CD14-positive monocyte (primary cell): ENCODE measurements at regions not wholly inside any gene's neighbourhood (a gene's known extent, or its start where the extent isn't known, plus 50 kb on each side); places are given as distances from the start of the nearest gene placed in this dataset.

ENCODE experiments used
- DNase-seq, 3 donors: peaks; one replicate each; pipeline ENCODE4 v3.0.0-alpha.2; 2011 to 2022
- H2AFZ ChIP-seq: 2 replicates; pipeline ENCODE4 v1.6.0; 2012; ENCODE audit warnings: mild to moderate bottlenecking, low read depth, low read length, inconsistent platforms; ENCODE audit not compliant: insufficient read depth, poor library complexity, severe bottlenecking
- H3K27ac ChIP-seq, 2 donors: 1 replicate in 1 of 2; 2 replicates in 1 of 2; pipeline ENCODE4 v1.5.1; 2012 to 2013; ENCODE audit warnings: low read length in 2 of 2, control low read depth in 1 of 2, inconsistent platforms in 1 of 2, low read depth in 1 of 2, mild to moderate bottlenecking in 1 of 2
- H3K27me3 ChIP-seq, 2 donors: one replicate each; pipeline versions ENCODE4 v1.6.0 to v1.6.1; 2011 to 2013; ENCODE audit warnings: low read length in 2 of 2; ENCODE audit not compliant: control insufficient read depth in 2 of 2, insufficient read depth in 2 of 2
- H3K36me3 ChIP-seq, 2 donors: replicated peaks in 1 of 2; 1 replicate in 1 of 2; 2 replicates in 1 of 2; pipeline versions ENCODE4 v1.5.1 to v1.6.1; 2012 to 2013; ENCODE audit warnings: low read length in 2 of 2, control low read depth in 1 of 2, inconsistent platforms in 1 of 2, mild to moderate bottlenecking in 1 of 2; ENCODE audit not compliant: insufficient read depth in 2 of 2, control insufficient read depth in 1 of 2
- H3K4me1 ChIP-seq, 2 donors: 1 replicate in 1 of 2; 2 replicates in 1 of 2; pipeline versions ENCODE4 v1.5.1 to v1.6.1; 2012 to 2013; ENCODE audit warnings: low read length in 2 of 2, control low read depth in 1 of 2, inconsistent platforms in 1 of 2, mild to moderate bottlenecking in 1 of 2, moderate library complexity in 1 of 2; ENCODE audit not compliant: insufficient read depth in 2 of 2, control insufficient read depth in 1 of 2
- H3K4me2 ChIP-seq: replicated peaks from 2 replicates; pipeline ENCODE3; 2012; ENCODE audit warnings: low read length, moderate library complexity, mild to moderate bottlenecking; ENCODE audit not compliant: poor library complexity, severe bottlenecking; ENCODE audit errors: extremely low read depth
- H3K4me3 ChIP-seq, 3 experiments: fragments of 200-600 bp in 1 of 3; sonication (generic) in 1 of 3; replicated peaks in 1 of 3; 1 replicate in 2 of 3; 2 replicates in 1 of 3; pipeline ENCODE4 v1.5.1; 2011 to 2013; ENCODE audit warnings: low read length in 3 of 3, mild to moderate bottlenecking in 3 of 3, control low read depth in 2 of 3, low read depth in 2 of 3, inconsistent platforms in 1 of 3, moderate library complexity in 1 of 3
- H3K79me2 ChIP-seq: 2 replicates; pipeline ENCODE4 v1.6.0; 2012; ENCODE audit warnings: mild to moderate bottlenecking, control low read depth, inconsistent platforms, low read length, moderate library complexity; ENCODE audit not compliant: insufficient read depth
- H3K9ac ChIP-seq: 2 replicates; pipeline ENCODE4 v1.6.0; 2017; ENCODE audit warnings: low read length, mild to moderate bottlenecking; ENCODE audit not compliant: insufficient read depth, poor library complexity, severe bottlenecking
- H3K9me3 ChIP-seq, 2 donors: replicated peaks in 1 of 2; 1 replicate in 1 of 2; 2 replicates in 1 of 2; pipeline versions ENCODE4 v1.5.1 to v1.6.1; 2012 to 2013; ENCODE audit warnings: low read length in 2 of 2, control low read depth in 1 of 2; ENCODE audit not compliant: control insufficient read depth in 1 of 2, insufficient read depth in 1 of 2
- H4K20me1 ChIP-seq: 2 replicates; pipeline ENCODE4 v1.6.0; 2012; ENCODE audit warnings: mild to moderate bottlenecking, low read length, control low read depth, moderate library complexity; ENCODE audit not compliant: insufficient read depth
- H3K27ac Mint-ChIP-seq, 7 donors: one replicate each; pipeline ENCODE4 v1.8.0; 2020; ENCODE audit warnings: mild to moderate bottlenecking in 7 of 7, mixed read lengths in 7 of 7, moderate library complexity in 6 of 7, inconsistent platforms in 2 of 7
- H3K27me3 Mint-ChIP-seq, 3 donors: one replicate each; pipeline ENCODE4 v1.8.0; 2021 to 2022; ENCODE audit warnings: low read depth in 3 of 3, mild to moderate bottlenecking in 3 of 3, mixed read lengths in 3 of 3, moderate library complexity in 3 of 3, inconsistent platforms in 1 of 3
- H3K36me3 Mint-ChIP-seq, 2 donors: one replicate each; pipeline ENCODE4 v1.8.0; 2020; ENCODE audit warnings: mixed read lengths in 2 of 2, inconsistent platforms in 1 of 2, mild to moderate bottlenecking in 1 of 2
- H3K4me1 Mint-ChIP-seq: one replicate; pipeline ENCODE4 v1.8.0; 2020; ENCODE audit warnings: mild to moderate bottlenecking, mixed read lengths
- H3K4me3 Mint-ChIP-seq, 2 donors: one replicate each; pipeline ENCODE4 v1.8.0; 2020; ENCODE audit warnings: mild to moderate bottlenecking in 2 of 2, mixed read lengths in 2 of 2, moderate library complexity in 1 of 2
- H3K9me3 Mint-ChIP-seq, 7 donors: one replicate each; pipeline ENCODE4 v1.8.0; 2020 to 2022; ENCODE audit warnings: mixed read lengths in 7 of 7, mild to moderate bottlenecking in 6 of 7, moderate library complexity in 6 of 7, inconsistent platforms in 2 of 7
- WGBS: methylation state at CpG from one replicate; pipeline ENCODE4 v1.1.5; 2013; ENCODE audit warnings: missing lambda C conversion rate; ENCODE audit not compliant: insufficient coverage; 5-methylcytosine and 5-hydroxymethylcytosine counted together
- intact Hi-C, 2 donors: fragments of 100-400 bp; cut with micrococcal nuclease; formaldehyde crosslinking; loops; one replicate each; pipeline versions ENCODE4 v1.15.0 to v1.15.1; 2023
- TF ChIP-seq, protein P1 (sequence below): fragments of 200-600 bp; IDR thresholded peaks from one replicate; pipeline ENCODE4 v1.8.0; 2022; ENCODE audit warnings: antibody characterized with exemption, mild to moderate bottlenecking

DNA sequence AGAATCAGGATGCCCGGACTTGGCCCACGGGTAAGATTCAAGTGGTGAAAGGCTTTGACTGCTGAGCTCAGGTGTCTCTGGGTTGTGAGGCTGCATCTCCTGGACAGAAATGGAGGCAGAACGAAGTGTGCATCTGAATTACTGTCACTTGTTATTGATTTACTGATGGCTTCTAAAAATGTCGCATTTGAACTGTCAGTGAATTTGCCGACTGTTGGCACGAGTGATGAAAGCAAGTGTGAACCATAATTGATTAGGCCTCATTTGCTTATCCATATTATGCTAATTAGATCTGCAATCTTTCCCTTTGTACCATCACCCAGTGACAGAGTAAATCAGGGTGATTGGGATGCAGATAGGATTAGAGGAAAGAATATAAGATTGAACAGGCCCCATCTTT lies 252.4 kb downstream of the NUF2 start:
- TF ChIP-seq, protein P1, sequence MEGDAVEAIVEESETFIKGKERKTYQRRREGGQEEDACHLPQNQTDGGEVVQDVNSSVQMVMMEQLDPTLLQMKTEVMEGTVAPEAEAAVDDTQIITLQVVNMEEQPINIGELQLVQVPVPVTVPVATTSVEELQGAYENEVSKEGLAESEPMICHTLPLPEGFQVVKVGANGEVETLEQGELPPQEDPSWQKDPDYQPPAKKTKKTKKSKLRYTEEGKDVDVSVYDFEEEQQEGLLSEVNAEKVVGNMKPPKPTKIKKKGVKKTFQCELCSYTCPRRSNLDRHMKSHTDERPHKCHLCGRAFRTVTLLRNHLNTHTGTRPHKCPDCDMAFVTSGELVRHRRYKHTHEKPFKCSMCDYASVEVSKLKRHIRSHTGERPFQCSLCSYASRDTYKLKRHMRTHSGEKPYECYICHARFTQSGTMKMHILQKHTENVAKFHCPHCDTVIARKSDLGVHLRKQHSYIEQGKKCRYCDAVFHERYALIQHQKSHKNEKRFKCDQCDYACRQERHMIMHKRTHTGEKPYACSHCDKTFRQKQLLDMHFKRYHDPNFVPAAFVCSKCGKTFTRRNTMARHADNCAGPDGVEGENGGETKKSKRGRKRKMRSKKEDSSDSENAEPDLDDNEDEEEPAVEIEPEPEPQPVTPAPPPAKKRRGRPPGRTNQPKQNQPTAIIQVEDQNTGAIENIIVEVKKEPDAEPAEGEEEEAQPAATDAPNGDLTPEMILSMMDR, result no peak
- H2AFZ ChIP-seq, result no peak overlapping the region
- 93% methylated on average over 3 of the region's 6 CpGs for WGBS
- H3K27ac ChIP-seq, result no peak overlapping the region
- intact Hi-C loops, result no loop called here
- H3K9me3 Mint-ChIP-seq, result peaks cover 0 to 5% (median 0%) of the 10 kb centered on the region in 7 donors
- DNase-seq, result no peak
- H3K4me2 ChIP-seq, result no peak overlapping the region
- no peak overlapping the region for H3K4me3 Mint-ChIP-seq
- no peaks in the 10 kb centered on the region for H4K20me1 ChIP-seq
- H3K79me2 ChIP-seq, result no peaks in the 10 kb centered on the region
- no peak overlapping the region for H3K4me3 ChIP-seq
- no peaks in the 10 kb centered on the region for H3K4me1 ChIP-seq
- H3K36me3 ChIP-seq, result no peaks in the 10 kb centered on the region
- no peaks in the 10 kb centered on the region for H3K4me1 Mint-ChIP-seq
- no peaks in the 10 kb centered on the region for H3K36me3 Mint-ChIP-seq
- peaks cover 0 to 2% (median 0%) of the 10 kb centered on the region in 3 donors for H3K27me3 Mint-ChIP-seq
- H3K27ac Mint-ChIP-seq, result no peak overlapping the region
- H3K9me3 ChIP-seq, result peaks cover 0 to 3% of the 10 kb centered on the region in 2 donors
- H3K27me3 ChIP-seq, result no peaks in the 10 kb centered on the region
- no peak overlapping the region for H3K9ac ChIP-seq

DNA sequence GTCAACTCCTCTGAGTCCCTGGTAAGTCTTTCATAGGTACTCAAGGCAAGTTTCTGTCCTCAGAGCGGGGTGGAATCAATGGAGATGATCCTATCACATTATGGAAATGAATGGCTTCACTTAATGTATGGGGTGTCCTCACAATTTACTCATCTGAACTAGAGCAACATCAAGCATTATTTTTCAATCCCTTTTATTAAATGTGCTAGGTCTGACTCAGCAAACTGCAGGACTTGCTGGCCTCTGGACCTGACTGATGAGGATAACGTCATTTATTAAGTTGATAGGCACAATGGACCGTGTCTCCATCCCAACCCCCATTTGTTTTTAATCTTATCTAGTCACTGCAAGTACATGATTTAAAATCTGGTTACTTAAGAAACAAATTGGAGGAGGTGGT lies 259.2 kb downstream of the NUF2 start:
- no peak overlapping the region for H2AFZ ChIP-seq
- Mint-ChIP-seq H3K36me3 (no peaks in the 10 kb centered on the region), H3K9me3 (peaks cover 0 to 6% (median 2%) of the 10 kb centered on the region in 7 donors), H3K4me3 (no peak overlapping the region), H3K4me1 (no peaks in the 10 kb centered on the region), H3K27ac (no peak overlapping the region), H3K27me3 (no peaks in the 10 kb centered on the region)
- no peaks in the 10 kb centered on the region for H4K20me1 ChIP-seq
- no peaks in the 10 kb centered on the region for H3K36me3 ChIP-seq
- H3K27me3 ChIP-seq, result no peaks in the 10 kb centered on the region
- WGBS, result no CpG with 5 or more reads among the region's 3 CpGs
- peaks cover 0 to 6% of the 10 kb centered on the region in 2 donors for H3K9me3 ChIP-seq
- no peaks in the 10 kb centered on the region for H3K4me1 ChIP-seq
- TF ChIP-seq, protein P1, result no peak
- no peak overlapping the region for H3K4me2 ChIP-seq
- H3K9ac ChIP-seq, result no peak overlapping the region
- no peak overlapping the region for H3K4me3 ChIP-seq
- no peak for DNase-seq
- H3K27ac ChIP-seq, result no peak overlapping the region
- intact Hi-C loops, result no loop called here
- no peaks in the 10 kb centered on the region for H3K79me2 ChIP-seq
